ENCODE measurements at regions not wholly inside any gene's neighbourhood (a gene's known extent, or its start where the extent isn't known, plus 50 kb on each side); places are given as distances from the start of the nearest gene placed in this dataset.
"Not testable (repeated sequence)": the region's sequence is repeated elsewhere in the genome, so short reads cannot be mapped to it uniquely, and the experiment has no call there.

DNA sequence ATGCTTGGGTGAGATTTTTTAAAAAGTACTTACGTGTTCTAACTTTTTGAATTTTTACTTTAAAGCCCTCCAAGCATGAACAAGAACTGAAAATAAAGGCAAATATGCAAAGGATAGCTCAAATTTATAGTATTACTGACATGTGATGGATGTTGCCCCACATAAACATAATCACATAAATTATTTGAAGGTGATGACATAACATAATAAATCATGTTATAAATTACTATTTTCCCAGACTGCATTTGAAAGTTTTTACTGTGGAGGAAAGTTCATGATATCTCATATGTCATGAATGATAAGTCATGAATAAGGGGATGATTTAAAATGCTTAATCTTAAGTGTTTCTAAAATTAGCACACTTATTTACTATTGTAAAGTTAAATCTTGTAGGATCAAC, 705.7 kb upstream of the SLITRK1 start:
- H3K9me2 ChIP-seq (ENCODE audit: insufficient read depth, low read length), result no peaks in the 10 kb centered on the region
- ChIA-PET POLR2A (interaction anchor here (1.0 kb wide), 2 partner anchors 27 to 29 kb away, joined by 3 to 5 read pairs; no protein-coding TSS in a partner anchor), CTCF (ENCODE audit: unreplicated experiment) (no interaction called here)
- H3K4me3 ChIP-seq (ENCODE audit: low read depth, low read length, poor library complexity, severe bottlenecking), result no peak overlapping the region
- H3K4me2 ChIP-seq (ENCODE audit: low read length), result no peak overlapping the region
- no peak for DNase-seq (ENCODE audit: low spot score)
- BruUV-seq (replicated peaks), result no TSS peak
- H3K9me3 ChIP-seq (ENCODE audit: low read length), result no peaks in the 10 kb centered on the region
- no peaks in the 10 kb centered on the region for H3K36me3 ChIP-seq (ENCODE audit: insufficient read depth, low read length)
- intact Hi-C loops (cut with micrococcal nuclease; ENCODE audit: unreplicated experiment), result no loop called here
- no peaks in the 10 kb centered on the region for H3K4me1 ChIP-seq (ENCODE audit: insufficient read depth, low read length, poor library complexity, severe bottlenecking)
- H4K20me1 ChIP-seq (ENCODE audit: insufficient read depth, low read length), result no peaks in the 10 kb centered on the region
- no peak overlapping the region for H3K27ac ChIP-seq (ENCODE audit: low read depth, low read length, poor library complexity, severe bottlenecking)
- TF ChIP-seq CTCF (conservative IDR thresholded peaks at IDR 0.05; ENCODE audit: low read length), result no peak
- no peak for TF ChIP-seq EZH2phosphoT487 (IDR thresholded peaks at IDR 0.05; ENCODE audit: borderline replicate concordance, low read depth, low read length)
- H3K79me2 ChIP-seq (ENCODE audit: insufficient read depth, low read depth, low read length), result no peaks in the 10 kb centered on the region
- no peak overlapping the region for H2AFZ ChIP-seq (ENCODE audit: low read length)

- H3K4me1 ChIP-seq (ENCODE audit: insufficient read depth, low read length, poor library complexity, severe bottlenecking); BruUV-seq (replicated peaks); H3K27ac ChIP-seq (ENCODE audit: low read depth, low read length, poor library complexity, severe bottlenecking); H3K79me2 ChIP-seq (ENCODE audit: insufficient read depth, low read depth, low read length); DNase-seq (ENCODE audit: low spot score); CTCF ChIA-PET (ENCODE audit: unreplicated experiment); H3K4me2 ChIP-seq (ENCODE audit: low read length); H3K36me3 ChIP-seq (ENCODE audit: insufficient read depth, low read length); H2AFZ ChIP-seq (ENCODE audit: low read length); H4K20me1 ChIP-seq (ENCODE audit: insufficient read depth, low read length); intact Hi-C loops (cut with micrococcal nuclease; ENCODE audit: unreplicated experiment); H3K9me3 ChIP-seq (ENCODE audit: low read length); H3K9me2 ChIP-seq (ENCODE audit: insufficient read depth, low read length); H3K4me3 ChIP-seq (ENCODE audit: low read depth, low read length, poor library complexity, severe bottlenecking): not testable (repeated sequence)
- POLR2A ChIA-PET, result interaction anchor here (1.2 kb wide), 1 partner anchor 24 kb away, joined by 5 read pairs; no protein-coding TSS in a partner anchor
Measured at GRCh38 chr13:84579901-84580300, 697.6 kb upstream of the SLITRK1 start.

DNA sequence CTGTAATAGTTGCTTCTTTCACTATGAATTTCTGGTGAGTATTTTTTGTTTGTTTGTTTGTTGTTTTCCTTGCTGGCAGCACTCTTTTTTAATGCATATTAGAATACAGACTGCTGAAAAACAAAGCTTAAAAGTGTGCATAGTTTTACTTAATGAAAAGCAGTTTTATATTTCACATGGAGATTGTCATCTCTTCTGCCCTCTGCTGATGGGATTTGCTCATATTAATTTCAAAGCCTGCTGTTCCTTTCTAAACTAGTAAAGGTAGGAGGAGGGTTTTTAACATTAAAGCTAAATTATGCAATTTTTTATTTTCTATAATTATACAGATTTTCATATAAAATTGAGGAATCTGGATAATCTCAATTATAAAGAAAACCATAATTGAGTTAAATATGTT, 692.6 kb upstream of the SLITRK1 start:
- H3K4me1 ChIP-seq (ENCODE audit: insufficient read depth, low read length, poor library complexity, severe bottlenecking), result no peaks in the 10 kb centered on the region
- no peak for DNase-seq (ENCODE audit: low spot score)
- CTCF ChIA-PET (ENCODE audit: unreplicated experiment), result no interaction called here

More for the DNA sequence above, 692.6 kb upstream of the SLITRK1 start:
- Histone ChIP-seq H4K20me1 (ENCODE audit: insufficient read depth, low read length) (no peaks in the 10 kb centered on the region), H3K27ac (ENCODE audit: low read depth, low read length, poor library complexity, severe bottlenecking) (no peak overlapping the region), H3K9me3 (ENCODE audit: low read length) (no peaks in the 10 kb centered on the region), H3K79me2 (ENCODE audit: insufficient read depth, low read depth, low read length) (no peaks in the 10 kb centered on the region), H3K9me2 (ENCODE audit: insufficient read depth, low read length) (no peaks in the 10 kb centered on the region), H2AFZ (ENCODE audit: low read length) (no peak overlapping the region), H3K4me2 (ENCODE audit: low read length) (no peak overlapping the region), H3K36me3 (ENCODE audit: insufficient read depth, low read length) (no peaks in the 10 kb centered on the region), H3K4me3 (ENCODE audit: low read depth, low read length, poor library complexity, severe bottlenecking) (no peak overlapping the region)
- POLR2A ChIA-PET, result no interaction called here
- TF ChIP-seq CTCF (conservative IDR thresholded peaks at IDR 0.05; ENCODE audit: low read length) (peak; percentile 52), EZH2phosphoT487 (IDR thresholded peaks at IDR 0.05; ENCODE audit: borderline replicate concordance, low read depth, low read length) (no peak)
- no TSS peak for BruUV-seq (replicated peaks)
- intact Hi-C loops (cut with micrococcal nuclease; ENCODE audit: unreplicated experiment), result no loop called here
